HEK293 (cell line): ENCODE measurements at regions not wholly inside any gene's neighbourhood (a gene's known extent, or its start where the extent isn't known, plus 50 kb on each side); places are given as distances from the start of the nearest gene placed in this dataset.

ENCODE experiments used
- BCL11A ChIP-seq: fragments of 450-650 bp; formaldehyde crosslinking; IDR thresholded peaks from 2 replicates; pipeline ENCODE4 v1.5.1; 2016; ENCODE audit warnings: low read depth, missing biosample characterization, missing genetic modification characterization
- HOXD13 ChIP-seq: sonication (generic); formaldehyde crosslinking; IDR thresholded peaks from 2 replicates; pipeline ENCODE4 v1.8.0; 2022; ENCODE audit warnings: missing genetic modification reagents, borderline replicate concordance
- KLF10 ChIP-seq: fragments of 450-650 bp; IDR thresholded peaks from 2 replicates; pipeline ENCODE4 v1.5.1; 2018; ENCODE audit warnings: missing biosample characterization, mild to moderate bottlenecking, missing genetic modification characterization
- KLF9 ChIP-seq: fragments of 450-650 bp; formaldehyde crosslinking; IDR thresholded peaks from 2 replicates; pipeline ENCODE4 v1.5.1; 2016; ENCODE audit warnings: missing biosample characterization, missing genetic modification characterization, low read depth
- PATZ1 ChIP-seq: fragments of 450-650 bp; formaldehyde crosslinking; IDR thresholded peaks from 2 replicates; pipeline ENCODE4 v1.5.1; 2016; ENCODE audit warnings: missing biosample characterization, missing genetic modification characterization
- SP2 ChIP-seq: fragments of 450-650 bp; formaldehyde crosslinking; IDR thresholded peaks from 2 replicates; pipeline ENCODE4 v1.5.1; 2016; ENCODE audit warnings: missing biosample characterization, missing genetic modification characterization
- ZEB2 ChIP-seq: fragments of 450-650 bp; formaldehyde crosslinking; IDR thresholded peaks from 2 replicates; pipeline ENCODE4 v1.5.1; 2016; ENCODE audit warnings: missing biosample characterization, missing genetic modification characterization
- ZNF302 ChIP-seq: fragments of 450-650 bp; formaldehyde crosslinking; IDR thresholded peaks from 2 replicates; pipeline ENCODE4 v1.5.1; 2016; ENCODE audit warnings: missing biosample characterization, missing genetic modification characterization, low read depth
- ZNF600 ChIP-seq: fragments of 450-650 bp; formaldehyde crosslinking; IDR thresholded peaks from 2 replicates; pipeline ENCODE4 v1.5.1; 2016; ENCODE audit warnings: missing biosample characterization, missing genetic modification characterization
- ZNF658 ChIP-seq: fragments of 450-650 bp; formaldehyde crosslinking; IDR thresholded peaks from 2 replicates; pipeline ENCODE4; 2016; ENCODE audit warnings: missing biosample characterization, missing genetic modification characterization
- ZNF776 ChIP-seq: fragments of 450-650 bp; formaldehyde crosslinking; IDR thresholded peaks from 2 replicates; pipeline ENCODE4 v1.5.0; 2017; ENCODE audit warnings: missing biosample characterization, missing genetic modification characterization, borderline replicate concordance
- TF ChIP-seq, protein P1 (sequence below): fragments of 450-650 bp; formaldehyde crosslinking; IDR thresholded peaks from 2 replicates; pipeline ENCODE4 v1.5.1; 2016; ENCODE audit warnings: missing biosample characterization, missing genetic modification characterization
- TF ChIP-seq, protein P2 (sequence below): fragments of 450-650 bp; formaldehyde crosslinking; IDR thresholded peaks from 2 replicates; pipeline ENCODE4 v1.5.1; 2016; ENCODE audit warnings: missing biosample characterization, missing genetic modification characterization

DNA sequence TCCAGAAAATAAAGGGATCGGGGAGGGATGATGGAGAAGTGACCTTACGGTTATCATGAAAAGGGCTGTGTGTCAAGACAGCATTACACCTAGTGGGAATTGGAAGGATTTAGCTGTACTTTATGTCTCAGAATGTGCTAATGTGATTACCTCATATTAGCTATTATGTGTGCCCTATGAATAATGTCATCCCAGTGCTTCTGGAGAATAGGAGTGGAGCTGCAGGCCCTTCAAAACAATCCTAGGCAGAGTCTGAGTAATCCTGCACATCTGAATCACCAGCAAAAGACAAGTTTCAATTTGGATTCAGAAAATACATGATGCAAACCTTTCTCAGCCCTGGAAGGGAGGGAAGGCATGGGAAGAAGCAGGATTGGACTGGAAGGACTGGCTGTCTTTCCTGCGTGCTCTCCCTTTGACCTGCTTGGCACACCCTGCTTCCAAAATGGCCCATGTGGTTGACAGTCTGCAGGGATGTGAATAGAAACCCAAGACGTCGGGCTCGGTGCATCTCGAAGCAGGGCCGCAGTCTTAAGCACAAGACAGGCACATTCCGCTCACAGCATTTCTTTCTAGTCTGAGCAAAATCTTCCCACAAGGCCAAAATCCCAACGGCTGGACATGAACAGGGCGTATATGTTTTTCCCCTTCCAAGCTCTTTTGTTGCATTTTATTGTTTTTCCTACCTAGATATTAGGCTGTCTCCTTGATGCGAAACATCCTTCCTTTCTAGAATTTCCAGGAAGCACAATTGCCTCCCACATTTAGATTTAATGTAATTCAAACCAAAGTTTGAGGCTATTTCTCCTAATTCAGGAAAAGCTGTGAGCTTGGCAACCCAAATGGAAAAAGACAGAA is 54.3 kb upstream of the TARBP1 start:
- TF ChIP-seq, protein P1, sequence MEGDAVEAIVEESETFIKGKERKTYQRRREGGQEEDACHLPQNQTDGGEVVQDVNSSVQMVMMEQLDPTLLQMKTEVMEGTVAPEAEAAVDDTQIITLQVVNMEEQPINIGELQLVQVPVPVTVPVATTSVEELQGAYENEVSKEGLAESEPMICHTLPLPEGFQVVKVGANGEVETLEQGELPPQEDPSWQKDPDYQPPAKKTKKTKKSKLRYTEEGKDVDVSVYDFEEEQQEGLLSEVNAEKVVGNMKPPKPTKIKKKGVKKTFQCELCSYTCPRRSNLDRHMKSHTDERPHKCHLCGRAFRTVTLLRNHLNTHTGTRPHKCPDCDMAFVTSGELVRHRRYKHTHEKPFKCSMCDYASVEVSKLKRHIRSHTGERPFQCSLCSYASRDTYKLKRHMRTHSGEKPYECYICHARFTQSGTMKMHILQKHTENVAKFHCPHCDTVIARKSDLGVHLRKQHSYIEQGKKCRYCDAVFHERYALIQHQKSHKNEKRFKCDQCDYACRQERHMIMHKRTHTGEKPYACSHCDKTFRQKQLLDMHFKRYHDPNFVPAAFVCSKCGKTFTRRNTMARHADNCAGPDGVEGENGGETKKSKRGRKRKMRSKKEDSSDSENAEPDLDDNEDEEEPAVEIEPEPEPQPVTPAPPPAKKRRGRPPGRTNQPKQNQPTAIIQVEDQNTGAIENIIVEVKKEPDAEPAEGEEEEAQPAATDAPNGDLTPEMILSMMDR (tag by site-specific recombination) = no peak
- TF ChIP-seq ZNF776 (tag by site-specific recombination) = no peak
- TF ChIP-seq, protein P2, sequence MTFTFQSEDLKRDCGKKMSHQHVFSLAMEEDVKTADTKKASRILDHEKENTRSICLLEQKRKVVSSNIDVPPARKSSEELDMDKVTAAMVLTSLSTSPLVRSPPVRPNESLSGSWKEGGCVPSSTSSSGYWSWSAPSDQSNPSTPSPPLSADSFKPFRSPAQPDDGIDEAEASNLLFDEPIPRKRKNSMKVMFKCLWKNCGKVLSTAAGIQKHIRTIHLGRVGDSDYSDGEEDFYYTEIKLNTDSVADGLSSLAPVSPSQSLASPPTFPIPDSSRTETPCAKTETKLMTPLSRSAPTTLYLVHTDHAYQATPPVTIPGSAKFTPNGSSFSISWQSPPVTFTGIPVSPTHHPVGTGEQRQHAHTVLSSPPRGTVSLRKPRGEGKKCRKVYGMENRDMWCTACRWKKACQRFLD (tag by site-specific recombination) = no peak
- no peak for TF ChIP-seq ZNF302
- TF ChIP-seq ZNF600 = peak; percentile 88
- TF ChIP-seq PATZ1 (tag by site-specific recombination) = no peak
- TF ChIP-seq KLF10 (tag by site-specific recombination) = no peak
- no peak for TF ChIP-seq ZNF658 (tag by site-specific recombination)
- no peak for TF ChIP-seq KLF9 (tag by site-specific recombination)
- peak; percentile 91 for TF ChIP-seq ZEB2 (tag by site-specific recombination)
- TF ChIP-seq SP2 (tag by site-specific recombination) = no peak
- no peak for TF ChIP-seq HOXD13
- TF ChIP-seq BCL11A (tag by site-specific recombination) = 0 out of 2 replicates have a peak, but pooled peaks have one; percentile 14
